GM18868 (cell line): ENCODE measurements at regions not wholly inside any gene's neighbourhood (a gene's known extent, or its start where the extent isn't known, plus 50 kb on each side); places are given as distances from the start of the nearest gene placed in this dataset.
A peak's percentile ranks its signal among the peaks of the same experiment; 100 is the strongest.

Experiments
- ATAC-seq: cut with Tn5 transposase; IDR thresholded peaks from one replicate; pipeline ENCODE4 v1.9.1; 2021; ENCODE audit warnings: mild to moderate bottlenecking, moderate library complexity; ENCODE audit not compliant: unreplicated experiment

GRCh38 chr4:124903995-124904722 lies 191.6 kb upstream of the ANKRD50 start:
- ATAC-seq, result no peak

GRCh38 chr4:124902001-124902515 lies 189.5 kb upstream of the ANKRD50 start:
- no peak for ATAC-seq

- no peak for ATAC-seq
Observed at GRCh38 chr4:124899997-124900396, 187.5 kb upstream of the ANKRD50 start.

GRCh38 chr4:124890522-124890921 lies 178.0 kb upstream of the ANKRD50 start:
- no peak for ATAC-seq

- ATAC-seq, result no peak
Observed at GRCh38 chr4:124887739-124888138, 175.2 kb upstream of the ANKRD50 start.

GRCh38 chr4:124884316-124884715 lies 171.8 kb upstream of the ANKRD50 start:
- ATAC-seq, result no peak

GRCh38 chr4:124883632-124884031 lies 171.1 kb upstream of the ANKRD50 start:
- ATAC-seq, result no peak

GRCh38 chr4:124879195-124879594 lies 166.7 kb upstream of the ANKRD50 start:
- ATAC-seq, result no peak

GRCh38 chr4:124874172-124874450 lies 161.6 kb upstream of the ANKRD50 start:
- no peak for ATAC-seq

GRCh38 chr4:124873361-124874171 lies 161.0 kb upstream of the ANKRD50 start:
- no peak for ATAC-seq

- ATAC-seq, result no peak
Observed at GRCh38 chr4:124872659-124873058, 160.1 kb upstream of the ANKRD50 start.

- ATAC-seq, result no peak
Observed at GRCh38 chr4:124869961-124870495, 157.5 kb upstream of the ANKRD50 start.

- no peak for ATAC-seq
Observed at GRCh38 chr4:124868495-124868894, 156.0 kb upstream of the ANKRD50 start.

GRCh38 chr4:124867536-124867935 lies 155.0 kb upstream of the ANKRD50 start:
- no peak for ATAC-seq

- ATAC-seq, result no peak
Observed at GRCh38 chr4:124866301-124866700, 153.8 kb upstream of the ANKRD50 start.

- ATAC-seq, result no peak
Observed at GRCh38 chr4:124863040-124863545, 150.6 kb upstream of the ANKRD50 start.

GRCh38 chr4:124862261-124862660 lies 149.7 kb upstream of the ANKRD50 start:
- ATAC-seq, result no peak

GRCh38 chr4:124861761-124862160 lies 149.2 kb upstream of the ANKRD50 start:
- ATAC-seq, result no peak

GRCh38 chr4:124854968-124855367 lies 142.4 kb upstream of the ANKRD50 start:
- peak; percentile 88 for ATAC-seq

GRCh38 chr4:124851741-124852140 lies 139.2 kb upstream of the ANKRD50 start:
- no peak for ATAC-seq

GRCh38 chr4:124846306-124846705 lies 133.8 kb upstream of the ANKRD50 start:
- ATAC-seq, result no peak
